ENCODE measurements at regions not wholly inside any gene's neighbourhood (a gene's known extent, or its start where the extent isn't known, plus 50 kb on each side); places are given as distances from the start of the nearest gene placed in this dataset.

DNA sequence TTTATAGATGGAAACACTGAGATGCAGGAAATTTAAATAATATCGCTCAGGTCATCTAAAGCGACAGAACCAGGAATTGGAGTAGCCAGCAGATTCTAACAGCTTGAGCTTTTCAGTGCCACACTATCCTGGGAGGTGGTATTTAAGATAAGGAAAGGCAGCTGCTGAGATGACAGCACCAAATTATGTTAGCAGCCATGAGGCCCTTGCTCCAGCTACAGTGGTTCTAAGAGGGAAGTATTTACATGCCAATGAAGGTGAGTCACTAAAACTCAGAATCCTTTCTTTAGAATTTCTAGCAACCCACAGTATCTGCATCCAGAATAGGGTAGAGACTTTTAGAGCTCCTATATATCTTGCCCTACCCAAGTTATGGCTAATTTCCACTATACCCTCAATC lies 127.0 kb upstream of the VLDLR start:
- ATAC-seq (ENCODE audit: low read depth), result peak; percentile 52; the same call in 1 of the 3 replicates
- TF ChIP-seq, protein P1, sequence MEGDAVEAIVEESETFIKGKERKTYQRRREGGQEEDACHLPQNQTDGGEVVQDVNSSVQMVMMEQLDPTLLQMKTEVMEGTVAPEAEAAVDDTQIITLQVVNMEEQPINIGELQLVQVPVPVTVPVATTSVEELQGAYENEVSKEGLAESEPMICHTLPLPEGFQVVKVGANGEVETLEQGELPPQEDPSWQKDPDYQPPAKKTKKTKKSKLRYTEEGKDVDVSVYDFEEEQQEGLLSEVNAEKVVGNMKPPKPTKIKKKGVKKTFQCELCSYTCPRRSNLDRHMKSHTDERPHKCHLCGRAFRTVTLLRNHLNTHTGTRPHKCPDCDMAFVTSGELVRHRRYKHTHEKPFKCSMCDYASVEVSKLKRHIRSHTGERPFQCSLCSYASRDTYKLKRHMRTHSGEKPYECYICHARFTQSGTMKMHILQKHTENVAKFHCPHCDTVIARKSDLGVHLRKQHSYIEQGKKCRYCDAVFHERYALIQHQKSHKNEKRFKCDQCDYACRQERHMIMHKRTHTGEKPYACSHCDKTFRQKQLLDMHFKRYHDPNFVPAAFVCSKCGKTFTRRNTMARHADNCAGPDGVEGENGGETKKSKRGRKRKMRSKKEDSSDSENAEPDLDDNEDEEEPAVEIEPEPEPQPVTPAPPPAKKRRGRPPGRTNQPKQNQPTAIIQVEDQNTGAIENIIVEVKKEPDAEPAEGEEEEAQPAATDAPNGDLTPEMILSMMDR (IDR thresholded peaks at IDR 0.05; ENCODE audit: poor library complexity, severe bottlenecking), result no peak
- no peak overlapping the region for H3K4me3 ChIP-seq (ENCODE audit: severe bottlenecking)
- no peaks in the 10 kb centered on the region for H3K36me3 ChIP-seq (ENCODE audit: low read depth)
- no peaks in the 10 kb centered on the region for H3K4me1 ChIP-seq (ENCODE audit: insufficient read depth, poor library complexity, severe bottlenecking)
- H3K9me3 ChIP-seq (ENCODE audit: severe bottlenecking), result no peaks in the 10 kb centered on the region
- no peak overlapping the region for H3K27ac ChIP-seq (ENCODE audit: poor library complexity, severe bottlenecking)
- H3K27me3 ChIP-seq (ENCODE audit: insufficient read depth, poor library complexity, severe bottlenecking), result no peaks in the 10 kb centered on the region
- DNase-seq (ENCODE audit: low spot score), result no peak

DNA sequence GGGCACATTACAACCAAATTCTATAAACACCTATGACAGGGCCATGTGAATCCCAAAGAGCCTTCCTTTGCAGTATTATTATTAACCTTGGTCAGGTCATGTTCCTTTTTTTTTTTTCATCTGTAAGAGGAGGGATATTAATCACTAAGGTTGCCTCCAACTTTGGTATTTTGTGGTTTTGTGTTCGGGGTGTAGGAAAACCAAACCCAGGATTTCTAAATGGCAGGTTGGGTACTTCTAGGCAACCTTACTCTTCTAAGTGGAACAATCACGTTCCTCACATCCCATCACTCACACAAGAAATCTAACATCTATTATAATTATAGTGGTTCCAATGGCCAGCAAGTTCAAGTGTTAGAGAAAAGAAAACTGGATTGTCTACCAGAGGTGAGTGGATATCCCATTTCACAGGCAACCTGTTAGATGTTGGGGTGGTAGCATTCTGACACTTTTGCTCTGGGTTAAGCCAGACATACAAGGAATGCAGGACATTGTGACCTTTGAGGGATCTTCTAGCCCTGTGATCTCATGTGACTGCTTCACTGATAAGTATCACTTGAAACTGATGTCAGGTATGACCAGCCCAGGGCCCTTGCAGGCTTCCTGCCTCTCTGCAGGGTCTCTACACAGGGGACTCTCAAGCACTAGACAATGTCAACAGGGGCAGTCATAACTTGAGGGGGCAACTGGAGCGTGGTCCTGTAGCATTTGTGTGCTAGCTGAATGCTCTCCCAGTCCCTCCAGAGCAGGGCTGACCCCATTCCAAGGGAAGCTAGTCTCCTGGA lies 126.2 kb upstream of the VLDLR start:
- ATAC-seq (ENCODE audit: low read depth) (no peak), DNase-seq (ENCODE audit: low spot score) (no peak)
- H3K36me3 ChIP-seq (ENCODE audit: low read depth), result no peaks in the 10 kb centered on the region
- TF ChIP-seq, protein P1 (IDR thresholded peaks at IDR 0.05; ENCODE audit: poor library complexity, severe bottlenecking), result no peak
- no peaks in the 10 kb centered on the region for H3K27me3 ChIP-seq (ENCODE audit: insufficient read depth, poor library complexity, severe bottlenecking)
- H3K4me1 ChIP-seq (ENCODE audit: insufficient read depth, poor library complexity, severe bottlenecking), result no peaks in the 10 kb centered on the region
- no peak overlapping the region for H3K27ac ChIP-seq (ENCODE audit: poor library complexity, severe bottlenecking)
- no peak overlapping the region for H3K4me3 ChIP-seq (ENCODE audit: severe bottlenecking)
- H3K9me3 ChIP-seq (ENCODE audit: severe bottlenecking), result no peaks in the 10 kb centered on the region

DNA sequence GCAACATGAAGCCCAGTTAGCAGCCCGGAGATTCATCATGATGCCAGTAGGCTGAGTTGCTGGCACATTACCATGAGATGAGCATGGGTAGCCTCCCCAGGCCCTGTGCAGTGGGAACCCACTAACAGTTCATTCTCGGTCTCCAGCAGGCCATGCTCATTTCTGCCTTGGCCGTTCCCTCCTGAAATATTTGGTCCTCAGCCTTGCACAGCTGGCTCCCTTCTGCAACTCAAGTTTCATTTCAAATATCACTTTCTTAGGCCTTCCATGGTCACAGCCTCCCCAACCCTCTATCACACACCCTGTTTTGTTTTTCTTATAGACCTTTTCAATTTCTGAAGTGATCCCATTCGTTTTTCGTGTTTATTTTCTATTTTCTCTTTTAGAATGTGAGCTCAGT lies 125.4 kb upstream of the VLDLR start:
- H3K4me1 ChIP-seq (ENCODE audit: insufficient read depth, poor library complexity, severe bottlenecking), result no peaks in the 10 kb centered on the region
- no peak overlapping the region for H3K4me3 ChIP-seq (ENCODE audit: severe bottlenecking)
- no peaks in the 10 kb centered on the region for H3K27me3 ChIP-seq (ENCODE audit: insufficient read depth, poor library complexity, severe bottlenecking)
- TF ChIP-seq, protein P1 (IDR thresholded peaks at IDR 0.05; ENCODE audit: poor library complexity, severe bottlenecking), result no peak
- DNase-seq (ENCODE audit: low spot score) (no peak), ATAC-seq (ENCODE audit: low read depth) (no peak)
- no peaks in the 10 kb centered on the region for H3K9me3 ChIP-seq (ENCODE audit: severe bottlenecking)
- no peaks in the 10 kb centered on the region for H3K36me3 ChIP-seq (ENCODE audit: low read depth)
- no peak overlapping the region for H3K27ac ChIP-seq (ENCODE audit: poor library complexity, severe bottlenecking)

DNA sequence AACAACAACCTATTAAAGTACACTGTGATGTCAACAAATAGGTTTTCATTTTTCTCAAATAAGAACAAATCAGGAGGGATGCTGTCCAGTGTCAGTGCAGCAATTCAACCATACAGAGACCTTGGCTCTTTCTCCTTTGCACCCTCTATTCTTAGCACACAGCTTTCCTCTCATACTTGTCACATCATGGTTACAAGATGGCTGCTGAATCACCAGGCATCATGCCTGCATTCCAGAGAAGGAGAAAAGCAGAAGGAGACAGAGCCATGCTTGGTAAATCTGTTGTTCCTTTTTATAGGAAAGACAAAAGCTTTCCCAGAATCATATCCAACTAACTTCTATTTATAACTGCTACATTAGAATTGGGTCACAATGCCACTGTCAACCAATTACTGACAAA lies 124.7 kb upstream of the VLDLR start:
- TF ChIP-seq, protein P1 (IDR thresholded peaks at IDR 0.05; ENCODE audit: poor library complexity, severe bottlenecking), result no peak
- DNase-seq (ENCODE audit: low spot score) (no peak), ATAC-seq (ENCODE audit: low read depth) (no peak)
- Histone ChIP-seq H3K27me3 (ENCODE audit: insufficient read depth, poor library complexity, severe bottlenecking) (no peaks in the 10 kb centered on the region), H3K27ac (ENCODE audit: poor library complexity, severe bottlenecking) (no peak overlapping the region), H3K9me3 (ENCODE audit: severe bottlenecking) (no peaks in the 10 kb centered on the region), H3K36me3 (ENCODE audit: low read depth) (no peaks in the 10 kb centered on the region), H3K4me1 (ENCODE audit: insufficient read depth, poor library complexity, severe bottlenecking) (no peaks in the 10 kb centered on the region), H3K4me3 (ENCODE audit: severe bottlenecking) (no peak overlapping the region)

Data from RWPE2 (cell line).